ENCODE measurements at regions not wholly inside any gene's neighbourhood (a gene's known extent, or its start where the extent isn't known, plus 50 kb on each side); places are given as distances from the start of the nearest gene placed in this dataset.

DNA sequence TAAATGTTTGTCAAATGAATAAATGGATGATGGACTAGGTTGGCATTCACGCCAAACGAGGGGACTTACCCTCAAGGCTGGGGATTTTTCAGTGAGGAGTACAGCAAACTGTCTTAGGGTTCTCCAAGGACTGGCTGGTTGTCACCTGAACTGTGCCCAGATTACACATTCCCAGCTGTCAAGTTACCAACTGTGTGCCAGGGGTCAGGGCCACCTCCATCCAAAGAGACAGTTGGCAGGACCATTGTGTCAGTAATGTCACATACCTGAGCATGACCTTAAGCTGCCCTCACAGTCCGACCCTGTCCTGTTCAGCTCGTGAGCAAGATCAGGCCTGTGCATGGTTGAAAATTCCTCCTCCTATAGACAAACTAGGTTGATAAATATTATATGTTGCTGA lies 116.7 kb downstream of the MID1IP1 start:
- TF ChIP-seq CTCF (IDR thresholded peaks at IDR 0.05) = no peak
- TF ChIP-seq POLR2A (IDR thresholded peaks at IDR 0.05) = no peak

All from thyroid gland (tissue), 4 donors.